Fibroblast of skin of scalp (primary cell): ENCODE measurements at regions not wholly inside any gene's neighbourhood (a gene's known extent, or its start where the extent isn't known, plus 50 kb on each side); places are given as distances from the start of the nearest gene placed in this dataset.
"Not testable (repeated sequence)": the region's sequence is repeated elsewhere in the genome, so short reads cannot be mapped to it uniquely, and the experiment has no call there.

Experiments
- DNase-seq: peaks from one replicate; pipeline ENCODE4 v3.0.0-alpha.2; 2013

GRCh38 chr14:44453433-44454171 is 53.5 kb downstream of the FSCB start:
- DNase-seq: no peak

DNA sequence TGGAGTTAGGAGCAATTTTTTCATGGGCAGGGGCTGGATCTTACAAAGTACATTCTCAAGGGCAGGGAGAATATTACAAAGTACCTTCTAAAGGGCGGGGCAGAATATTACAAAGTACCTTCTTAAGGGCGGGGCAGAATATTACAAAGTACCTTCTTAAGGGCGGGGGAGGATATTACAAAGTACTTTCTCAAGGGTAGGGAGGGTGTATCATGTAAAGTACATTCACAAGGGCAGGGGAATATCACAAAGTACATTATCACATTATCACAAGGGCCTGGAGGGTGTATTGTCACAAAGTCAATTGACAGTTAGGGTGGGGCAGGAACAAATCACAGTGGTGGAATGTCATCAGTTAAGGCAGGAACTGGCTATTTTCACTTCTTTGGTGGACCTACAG is 56.9 kb downstream of the FSCB start:
- not testable (repeated sequence) for DNase-seq

GRCh38 chr14:44449680-44450079 is 57.4 kb downstream of the FSCB start:
- no peak for DNase-seq

GRCh38 chr14:44448951-44449358 is 58.1 kb downstream of the FSCB start:
- no peak for DNase-seq

GRCh38 chr14:44446965-44447364 is 60.1 kb downstream of the FSCB start:
- DNase-seq: no peak

GRCh38 chr14:44444454-44444853 is 62.6 kb downstream of the FSCB start:
- no peak for DNase-seq

DNA sequence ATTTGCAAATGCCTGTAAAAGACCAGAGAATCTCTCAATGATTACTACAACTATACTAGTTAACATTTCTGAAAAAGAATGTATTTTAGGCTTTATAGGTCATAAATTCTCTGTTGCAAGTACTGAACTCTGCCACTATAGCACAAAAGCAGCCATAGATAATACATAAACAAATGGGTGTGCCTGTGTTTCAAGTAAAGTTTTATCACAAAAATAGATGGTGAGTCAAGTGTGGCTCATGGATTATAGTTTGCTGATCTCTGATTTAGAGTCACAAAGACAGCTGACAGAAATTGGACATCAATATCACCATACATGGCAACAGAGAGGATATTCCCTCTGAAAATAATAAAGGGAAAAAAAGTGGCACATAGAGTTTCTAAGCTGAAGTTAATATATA is 68.1 kb downstream of the FSCB start:
- DNase-seq: no peak

GRCh38 chr14:44438221-44438620 is 68.9 kb downstream of the FSCB start:
- no peak for DNase-seq

- DNase-seq: no peak
These were observed 70.6 kb downstream of the FSCB start for GRCh38 chr14:44436458-44436857.

DNA sequence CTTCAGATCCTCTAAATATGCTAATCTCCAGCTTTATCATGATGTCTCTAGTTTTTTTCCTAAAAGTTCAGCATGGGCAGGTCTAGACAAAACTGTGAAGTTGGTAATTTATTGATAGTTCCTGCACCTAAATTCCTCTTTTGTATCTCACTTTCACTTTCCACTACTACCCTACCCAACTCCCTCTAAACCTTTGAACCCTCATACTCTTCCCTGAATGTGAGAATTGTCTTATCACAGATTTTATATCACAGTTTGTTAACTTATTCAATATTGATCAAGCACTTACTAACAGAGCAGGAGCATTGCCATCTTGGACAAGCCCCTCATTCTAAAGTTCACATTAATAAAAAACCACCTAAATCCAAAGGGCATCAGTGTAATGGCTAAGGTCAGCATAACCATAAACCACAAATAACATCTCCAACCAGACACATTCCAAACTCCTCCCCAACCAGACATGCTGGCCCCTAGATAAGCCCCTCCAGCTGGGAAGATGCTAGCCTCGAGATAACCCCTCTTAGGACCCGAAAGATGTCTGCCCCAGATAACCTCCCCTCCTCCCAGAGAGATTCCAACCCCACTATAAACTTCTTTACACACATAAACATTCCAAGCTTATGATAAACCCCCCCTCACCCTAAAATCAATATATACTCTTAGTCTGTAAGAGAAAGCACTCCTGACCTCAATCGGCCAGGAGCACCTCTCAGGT is 78.7 kb downstream of the FSCB start:
- DNase-seq: no peak

DNA sequence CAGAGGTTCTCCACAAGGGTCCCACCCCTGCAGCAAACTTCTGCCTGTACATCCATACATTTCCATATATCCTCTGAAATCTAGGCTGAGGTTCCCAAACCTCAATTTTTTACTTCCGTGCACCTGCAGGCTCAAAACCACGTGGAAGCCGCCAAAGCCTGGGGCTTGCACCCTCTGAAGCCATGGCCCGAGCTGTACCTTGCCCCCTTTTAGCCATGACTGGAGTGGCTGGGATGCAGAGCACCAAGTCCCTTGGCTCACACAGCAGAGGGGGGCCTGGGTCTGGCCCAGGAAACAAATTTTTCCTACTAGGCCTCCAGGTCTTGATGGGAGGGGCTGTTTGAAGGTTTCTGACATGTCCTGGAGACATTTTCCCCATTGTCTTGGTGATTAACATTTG is 84.4 kb downstream of the FSCB start:
- no peak for DNase-seq

DNA sequence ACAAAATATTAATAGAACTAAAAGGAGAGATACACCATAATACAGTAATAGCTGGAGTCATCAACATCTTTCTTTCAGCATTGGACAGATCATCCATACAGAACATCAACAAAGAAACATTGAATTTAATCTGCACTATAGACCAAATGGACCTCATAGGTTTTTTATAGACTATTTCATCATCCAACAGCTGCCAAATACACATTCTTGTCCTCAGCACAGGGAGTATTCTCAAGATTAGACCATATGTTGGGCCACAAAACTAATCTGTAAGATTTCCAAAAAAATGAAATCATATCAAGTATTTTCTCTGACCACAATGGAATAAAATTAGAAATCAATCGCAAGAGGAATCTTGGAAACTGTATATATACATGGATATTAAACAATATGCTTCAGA is 86.9 kb downstream of the FSCB start:
- no peak for DNase-seq

DNA sequence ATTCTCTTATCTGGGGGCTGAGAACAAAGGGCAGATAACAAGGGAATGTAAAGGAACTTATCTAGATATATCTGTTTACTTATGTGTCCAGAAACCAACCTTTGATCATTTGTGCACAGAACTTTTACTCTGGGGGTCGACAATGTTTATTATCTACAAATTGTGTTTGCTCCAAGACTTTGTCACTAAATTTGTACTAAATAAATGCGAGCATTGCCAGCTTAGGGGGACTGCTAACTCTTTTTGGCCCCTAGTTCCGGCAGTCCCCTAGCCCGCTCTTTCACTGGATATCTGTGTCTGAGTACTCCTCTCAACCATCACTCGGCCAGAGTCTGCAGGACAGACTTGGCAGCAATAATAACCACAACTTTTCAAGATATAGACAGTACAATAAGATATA is 88.2 kb downstream of the FSCB start:
- DNase-seq: no peak

DNA sequence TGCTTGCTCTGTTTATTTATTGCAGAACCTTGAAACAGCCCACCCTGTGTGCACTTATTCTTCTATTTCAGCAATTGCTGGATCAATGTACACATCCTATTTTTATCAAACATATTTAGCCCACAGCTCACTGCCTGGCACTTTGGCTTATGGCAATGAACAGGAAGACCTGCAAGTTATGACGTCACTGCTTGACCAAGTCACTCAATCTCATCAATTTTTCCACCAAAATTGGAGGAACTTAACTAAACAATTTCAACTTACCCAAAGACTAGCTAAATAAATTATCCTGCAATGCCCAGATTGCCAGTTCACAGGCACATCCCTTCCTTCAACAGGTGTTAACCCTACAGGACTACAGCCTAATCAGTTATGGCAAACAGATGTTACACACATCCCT is 89.3 kb downstream of the FSCB start:
- no peak for DNase-seq

DNA sequence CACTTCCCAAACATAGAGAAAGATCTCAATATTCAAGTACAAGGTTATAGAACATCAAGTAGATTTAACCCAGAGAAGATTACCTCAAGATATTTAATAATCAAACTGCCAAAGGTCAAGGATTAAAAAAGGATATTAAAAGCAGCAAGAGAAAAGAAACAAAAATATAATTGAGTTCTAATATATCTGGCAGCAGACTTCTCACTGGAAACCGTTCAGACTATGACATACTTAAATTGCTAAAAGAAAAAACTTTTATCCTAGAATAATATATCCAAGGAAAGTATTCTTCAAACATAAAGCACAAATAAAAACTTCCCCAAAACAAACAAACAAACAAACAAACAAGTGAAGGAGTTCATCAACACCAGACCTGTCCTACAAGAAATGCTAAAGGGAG is 92.4 kb downstream of the FSCB start:
- no peak for DNase-seq

DNA sequence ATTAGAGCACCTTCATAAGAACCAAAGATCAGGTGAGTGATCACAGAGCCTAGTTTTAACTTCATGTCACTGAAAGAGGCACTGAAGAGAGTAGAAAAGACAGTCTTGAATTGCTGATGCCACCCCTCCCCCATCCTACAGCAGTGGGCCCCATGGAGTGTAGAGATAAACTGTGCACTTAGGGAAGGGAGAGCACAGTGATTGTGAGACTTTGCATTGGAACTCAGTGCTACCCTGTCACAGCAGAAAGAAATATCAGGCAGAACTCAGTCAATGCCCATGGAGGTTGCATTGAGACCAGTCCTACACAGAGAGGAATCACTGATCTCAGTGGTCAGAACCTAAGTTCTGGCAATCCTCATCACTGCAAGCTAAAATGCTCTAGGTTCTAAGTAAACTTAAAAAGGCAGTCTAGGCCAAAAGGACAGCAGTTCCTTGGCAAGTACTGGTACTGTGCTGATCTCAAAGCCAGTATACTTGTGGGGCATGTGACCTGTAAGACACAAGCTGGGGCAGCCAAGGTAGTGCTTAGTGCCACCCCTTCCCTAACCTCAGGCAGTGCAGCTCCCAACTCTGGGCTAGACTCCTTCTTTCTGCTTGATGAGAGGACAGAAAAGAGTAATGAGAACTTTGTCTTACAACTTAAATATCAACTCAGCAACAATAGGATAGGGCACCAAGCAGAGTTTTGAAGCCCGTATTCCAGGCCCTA is 94.1 kb downstream of the FSCB start:
- DNase-seq: no peak

DNA sequence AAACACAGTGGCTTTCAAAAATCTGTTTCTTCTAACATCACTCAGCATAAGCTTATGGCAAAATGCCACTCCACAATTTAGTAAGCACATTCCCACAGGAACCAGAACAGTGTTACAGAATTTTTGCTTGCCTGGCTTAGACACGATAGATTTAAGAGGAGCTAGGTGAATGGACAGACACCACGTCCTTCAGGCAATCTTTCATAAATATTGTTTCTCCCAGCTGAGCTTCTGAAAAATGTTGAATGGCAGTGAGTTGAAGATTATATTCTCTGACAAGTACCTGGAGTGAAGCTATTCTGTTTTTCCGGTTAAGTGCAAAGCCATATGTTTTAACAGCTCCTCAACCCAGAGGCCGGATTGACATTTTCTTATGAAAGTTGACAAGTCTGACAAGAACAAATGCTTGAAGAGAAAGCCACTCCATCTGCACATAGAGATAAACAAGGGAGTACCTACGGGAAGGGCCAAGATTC is 102.0 kb downstream of the FSCB start:
- DNase-seq: peak; percentile 0

DNA sequence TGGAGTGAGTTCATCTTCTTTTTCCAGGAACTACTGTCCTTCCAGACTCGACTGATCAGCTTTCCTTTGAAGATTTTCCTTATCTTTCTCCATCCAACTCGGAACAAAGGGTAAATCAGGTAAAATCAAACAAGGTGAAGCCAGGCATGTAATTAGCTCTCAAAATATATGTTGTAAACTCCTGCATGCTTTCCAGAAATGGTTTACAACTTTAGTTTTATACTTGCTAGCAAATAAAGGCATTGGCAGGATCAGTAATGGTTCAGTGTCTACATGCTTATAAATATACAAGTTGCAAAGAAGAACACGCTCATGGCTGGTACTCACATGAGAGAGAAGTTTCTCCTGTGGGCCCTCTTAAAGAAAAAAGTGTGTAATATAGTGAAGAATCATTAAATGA is 102.5 kb downstream of the FSCB start:
- no peak for DNase-seq

GRCh38 chr14:44404036-44404435 is 103.0 kb downstream of the FSCB start:
- DNase-seq: peak; percentile 4

GRCh38 chr14:44403193-44403592 is 103.9 kb downstream of the FSCB start:
- no peak for DNase-seq

GRCh38 chr14:44396226-44396625 is 110.9 kb downstream of the FSCB start:
- DNase-seq: no peak

- DNase-seq: no peak
These were observed 114.1 kb downstream of the FSCB start for GRCh38 chr14:44392984-44393383.

DNA sequence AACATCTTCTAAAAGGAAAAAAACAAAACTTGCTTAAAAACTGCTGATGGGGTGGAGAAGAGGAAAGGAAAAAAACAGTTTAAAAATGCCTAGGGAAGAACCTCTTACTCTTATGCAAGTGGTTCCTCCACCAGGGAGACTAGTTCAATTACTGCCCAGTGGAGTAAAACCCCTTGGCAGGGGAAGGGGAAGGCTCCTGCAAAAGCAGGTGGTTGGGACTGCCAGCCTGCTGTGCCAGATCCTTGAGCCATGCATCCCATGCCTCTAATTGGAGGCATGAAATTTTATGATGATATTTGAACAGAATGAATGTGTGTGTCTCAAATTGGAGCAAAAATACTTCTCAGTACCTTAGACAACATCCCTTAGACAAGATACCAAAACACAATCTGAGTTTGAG is 118.8 kb downstream of the FSCB start:
- no peak for DNase-seq

DNA sequence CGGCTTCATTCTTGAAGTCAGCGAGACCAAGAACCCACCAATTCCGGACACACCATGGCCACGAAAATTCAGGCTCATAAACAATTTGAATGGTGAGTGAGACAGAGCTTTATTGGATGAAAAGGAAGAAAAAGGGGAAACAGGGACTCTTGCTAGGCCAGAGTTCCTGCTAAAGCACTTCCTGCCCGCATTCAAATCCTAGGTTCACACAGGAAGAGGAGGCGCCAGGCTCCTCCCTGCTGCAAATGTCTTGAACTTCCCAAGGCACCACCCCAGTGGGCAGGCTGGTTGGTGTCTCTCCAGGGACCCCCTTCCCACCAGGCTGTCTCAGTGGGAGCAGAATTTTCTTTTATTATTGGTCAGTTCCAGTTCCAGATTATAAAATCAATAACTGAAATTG is 121.2 kb downstream of the FSCB start:
- DNase-seq: no peak
